Astrocyte (in vitro differentiated cells and primary cell): ENCODE measurements at regions not wholly inside any gene's neighbourhood (a gene's known extent, or its start where the extent isn't known, plus 50 kb on each side); places are given as distances from the start of the nearest gene placed in this dataset.

Source experiments
- DNase-seq: peaks from one replicate; pipeline ENCODE4 v3.0.0-alpha.2; 2010; ENCODE audit warnings: low read depth
- FAIRE-seq: peaks from 2 replicates; lab custom pipeline; 2011; peaks lifted over from hg19 to GRCh38; lab: Jason Lieb, UNC
- H2AFZ ChIP-seq: 2 replicates; pipeline ENCODE4 v1.6.0; 2012; ENCODE audit warnings: low read depth, low read length, inconsistent platforms
- H3K27ac ChIP-seq: 2 replicates; pipeline ENCODE4 v1.5.1; 2011; ENCODE audit warnings: low read depth, low read length, inconsistent platforms
- H3K27me3 ChIP-seq: 2 replicates; pipeline ENCODE4 v1.6.0; 2011; ENCODE audit warnings: low read length, inconsistent platforms; ENCODE audit not compliant: insufficient read depth
- H3K36me3 ChIP-seq: 2 replicates; pipeline ENCODE4 v1.5.1; 2011; ENCODE audit warnings: low read length, inconsistent platforms; ENCODE audit not compliant: insufficient read depth
- H3K4me1 ChIP-seq: 2 replicates; pipeline ENCODE4 v1.5.1; 2011; ENCODE audit warnings: low read length, inconsistent platforms; ENCODE audit not compliant: insufficient read depth
- H3K4me2 ChIP-seq: 2 replicates; pipeline ENCODE4 v1.6.0; 2012; ENCODE audit warnings: low read length, inconsistent platforms
- H3K4me3 ChIP-seq: 2 replicates; pipeline ENCODE4 v1.5.1; 2011; ENCODE audit warnings: low read depth, mild to moderate bottlenecking, low read length, inconsistent platforms; ENCODE audit not compliant: insufficient read depth
- H3K79me2 ChIP-seq: 2 replicates; pipeline ENCODE4 v1.6.0; 2012; ENCODE audit warnings: mild to moderate bottlenecking, low read length, inconsistent platforms; ENCODE audit not compliant: insufficient read depth
- H3K9ac ChIP-seq: 2 replicates; pipeline ENCODE4 v1.6.0; 2012; ENCODE audit warnings: mild to moderate bottlenecking, low read length, inconsistent platforms
- H3K9me3 ChIP-seq: 2 replicates; pipeline ENCODE4 v1.5.1; 2012; ENCODE audit warnings: low read depth, mild to moderate bottlenecking, low read length, inconsistent platforms; ENCODE audit not compliant: insufficient read depth
- H4K20me1 ChIP-seq: 2 replicates; pipeline ENCODE4 v1.6.0; 2012; ENCODE audit warnings: low read length, inconsistent platforms; ENCODE audit not compliant: insufficient read depth
- H3K27ac Mint-ChIP-seq: one replicate; pipeline ENCODE4 v1.8.0; 2021; ENCODE audit warnings: mild to moderate bottlenecking, mixed read lengths; ENCODE audit not compliant: unreplicated experiment
- H3K27me3 Mint-ChIP-seq: one replicate; pipeline ENCODE4 v1.8.0; 2021; ENCODE audit warnings: low read depth, mixed read lengths; ENCODE audit not compliant: unreplicated experiment
- H3K36me3 Mint-ChIP-seq: one replicate; pipeline ENCODE4 v1.8.0; 2021; ENCODE audit warnings: low read depth, mixed read lengths; ENCODE audit not compliant: unreplicated experiment
- H3K4me1 Mint-ChIP-seq: one replicate; pipeline ENCODE4 v1.8.0; 2021; ENCODE audit warnings: low read depth, mixed read lengths; ENCODE audit not compliant: unreplicated experiment
- H3K4me3 Mint-ChIP-seq: one replicate; pipeline ENCODE4 v1.8.0; 2021; ENCODE audit warnings: mild to moderate bottlenecking, moderate library complexity, mixed read lengths; ENCODE audit not compliant: unreplicated experiment
- H3K9me3 Mint-ChIP-seq: one replicate; pipeline ENCODE4 v1.8.0; 2021; ENCODE audit warnings: mild to moderate bottlenecking, mixed read lengths; ENCODE audit not compliant: unreplicated experiment
- CTCF ChIP-seq: IDR thresholded peaks from 2 replicates; pipeline ENCODE4 v1.5.1; 2011; ENCODE audit warnings: low read depth, mild to moderate bottlenecking, inconsistent platforms, low read length, moderate library complexity; ENCODE audit not compliant: insufficient read depth
- EZH2 ChIP-seq: IDR thresholded peaks from 2 replicates; pipeline ENCODE4 v1.6.1; 2012; ENCODE audit warnings: mild to moderate bottlenecking, low read length, inconsistent platforms; ENCODE audit not compliant: insufficient read depth

GRCh38 chr6:26241033-26241895 lies 123.7 kb upstream of the BTN3A2 start:
- Histone ChIP-seq H3K4me1 (no peaks in the 10 kb centered on the region), H3K36me3 (no peaks in the 10 kb centered on the region), H3K27ac (peak overlapping the region; percentile 90), H3K9ac (peak overlapping the region; percentile 86), H3K79me2 (no peaks in the 10 kb centered on the region), H3K4me2 (peak overlapping the region; percentile 94), H2AFZ (peak overlapping the region; percentile 89), H4K20me1 (no peaks in the 10 kb centered on the region), H3K4me3 (peak overlapping the region; percentile 73), H3K9me3 (no peaks in the 10 kb centered on the region), H3K27me3 (no peaks in the 10 kb centered on the region)
- Mint-ChIP-seq H3K27me3 (peaks cover 5% of the 10 kb centered on the region), H3K27ac (no peak overlapping the region), H3K4me3 (peak overlapping the region; percentile 78), H3K36me3 (no peaks in the 10 kb centered on the region), H3K9me3 (no peaks in the 10 kb centered on the region), H3K4me1 (no peaks in the 10 kb centered on the region)
- TF ChIP-seq CTCF: no peak
- TF ChIP-seq EZH2: no peak
- FAIRE-seq (no peak), DNase-seq (peak; percentile 84)

- Mint-ChIP-seq H3K9me3 (no peaks in the 10 kb centered on the region), H3K27ac (no peak overlapping the region), H3K27me3 (peaks cover 5% of the 10 kb centered on the region), H3K4me3 (no peak overlapping the region), H3K36me3 (no peaks in the 10 kb centered on the region), H3K4me1 (no peaks in the 10 kb centered on the region)
- no peak overlapping the region for H3K27ac ChIP-seq
- no peak overlapping the region for H2AFZ ChIP-seq
- no peak for DNase-seq
- H3K4me1 ChIP-seq: no peaks in the 10 kb centered on the region
- no peaks in the 10 kb centered on the region for H3K9me3 ChIP-seq
- H3K27me3 ChIP-seq: no peaks in the 10 kb centered on the region
- H3K4me3 ChIP-seq: no peak overlapping the region
- no peak overlapping the region for H3K4me2 ChIP-seq
- H3K36me3 ChIP-seq: no peaks in the 10 kb centered on the region
- no peaks in the 10 kb centered on the region for H3K79me2 ChIP-seq
- no peak overlapping the region for H3K9ac ChIP-seq
- TF ChIP-seq EZH2 (no peak), CTCF (no peak)
- no peaks in the 10 kb centered on the region for H4K20me1 ChIP-seq
- FAIRE-seq: no peak
Observed at GRCh38 chr6:26243132-26243531, 121.9 kb upstream of the BTN3A2 start.

GRCh38 chr6:26243752-26244151 lies 121.2 kb upstream of the BTN3A2 start:
- FAIRE-seq (no peak), DNase-seq (no peak)
- Histone ChIP-seq H3K79me2 (no peaks in the 10 kb centered on the region), H3K4me1 (no peaks in the 10 kb centered on the region), H4K20me1 (no peaks in the 10 kb centered on the region), H3K36me3 (no peaks in the 10 kb centered on the region), H3K9me3 (no peaks in the 10 kb centered on the region), H3K27ac (no peak overlapping the region), H2AFZ (no peak overlapping the region), H3K27me3 (no peaks in the 10 kb centered on the region), H3K9ac (no peak overlapping the region), H3K4me2 (no peak overlapping the region), H3K4me3 (no peak overlapping the region)
- Mint-ChIP-seq H3K4me1 (no peaks in the 10 kb centered on the region), H3K27me3 (peaks cover 5% of the 10 kb centered on the region), H3K9me3 (no peaks in the 10 kb centered on the region), H3K4me3 (no peak overlapping the region), H3K27ac (no peak overlapping the region), H3K36me3 (no peaks in the 10 kb centered on the region)
- no peak for TF ChIP-seq CTCF
- TF ChIP-seq EZH2: no peak
